ENCODE measurements at regions not wholly inside any gene's neighbourhood (a gene's known extent, or its start where the extent isn't known, plus 50 kb on each side); places are given as distances from the start of the nearest gene placed in this dataset.

DNA sequence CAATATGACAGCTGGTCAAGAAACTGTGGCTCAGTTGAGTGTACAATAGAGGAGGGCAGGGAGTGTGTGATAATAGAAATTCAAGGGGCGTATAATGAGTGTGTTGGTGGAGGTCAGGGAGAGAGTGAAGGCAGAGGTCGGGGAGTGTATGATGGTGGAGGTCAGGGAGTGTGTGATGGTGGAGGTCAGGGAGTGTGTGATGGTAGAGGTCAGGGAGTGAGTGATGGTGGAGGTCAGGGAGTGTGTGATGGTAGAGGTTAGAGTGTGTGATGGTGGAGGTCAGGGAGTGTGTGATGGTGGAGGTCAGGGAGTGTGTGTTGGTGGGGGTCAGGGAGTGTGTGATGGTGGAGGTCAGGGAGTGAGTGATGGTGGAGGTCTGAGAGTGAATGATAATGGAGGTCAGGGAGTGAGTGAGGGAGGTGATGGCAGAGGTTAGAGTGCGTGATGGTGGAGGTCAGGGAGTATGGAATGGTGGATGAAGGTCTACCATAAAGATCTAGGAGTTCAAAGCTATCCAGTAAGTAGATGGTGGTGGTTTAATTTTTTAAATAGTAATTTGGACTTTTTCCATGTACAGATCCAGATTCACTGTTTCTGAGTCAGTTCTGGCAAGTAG, 57.7 kb upstream of the TNS3 start:
- ChIA-PET CTCF (interaction anchor here (1.4 kb wide), 1 partner anchor 179 kb away, joined by 3 read pairs; no protein-coding TSS in a partner anchor), POLR2A (no interaction called here)
- no peak overlapping the region for H3K4me3 ChIP-seq (ENCODE audit: low read depth, low read length)
- TF ChIP-seq CTCF (IDR thresholded peaks at IDR 0.05; ENCODE audit: insufficient read depth, low read length, missing control alignments) = no peak
- no peak for DNase-seq (ENCODE audit: low read depth, low spot score)

GRCh38 chr7:47638679-47639315, 56.9 kb upstream of the TNS3 start:
- POLR2A ChIA-PET = no interaction called here
- DNase-seq (ENCODE audit: low read depth, low spot score) = no peak
- CTCF ChIA-PET = no interaction called here
- H3K4me3 ChIP-seq (ENCODE audit: low read depth, low read length) = no peak overlapping the region
- no peak for TF ChIP-seq CTCF (IDR thresholded peaks at IDR 0.05; ENCODE audit: insufficient read depth, low read length, missing control alignments)

GRCh38 chr7:47636433-47637175, 54.7 kb upstream of the TNS3 start:
- TF ChIP-seq CTCF (IDR thresholded peaks at IDR 0.05; ENCODE audit: insufficient read depth, low read length, missing control alignments) = no peak
- ChIA-PET POLR2A (no interaction called here), CTCF (no interaction called here)
- no peak for DNase-seq (ENCODE audit: low read depth, low spot score)
- H3K4me3 ChIP-seq (ENCODE audit: low read depth, low read length) = no peak overlapping the region

DNA sequence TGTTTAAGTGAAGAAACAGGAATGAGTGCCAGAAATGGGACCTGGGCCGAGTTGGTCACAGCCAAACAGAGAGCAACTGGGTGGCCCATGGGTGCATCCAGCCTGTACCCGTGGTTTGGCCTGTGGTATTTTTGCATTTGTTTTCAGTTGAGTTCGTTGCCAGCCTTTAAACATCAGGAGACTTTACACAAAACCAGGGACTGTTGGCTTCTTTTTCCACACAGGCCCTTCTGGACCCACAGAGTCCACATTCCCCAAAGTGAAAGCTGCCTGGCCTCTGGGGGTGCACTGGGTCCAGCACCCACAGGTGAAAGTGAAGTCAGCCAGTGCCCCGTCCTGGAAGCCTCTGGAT, 54.1 kb upstream of the TNS3 start:
- TF ChIP-seq CTCF (IDR thresholded peaks at IDR 0.05; ENCODE audit: insufficient read depth, low read length, missing control alignments) = no peak
- ChIA-PET CTCF (no interaction called here), POLR2A (no interaction called here)
- DNase-seq (ENCODE audit: low read depth, low spot score) = no peak
- no peak overlapping the region for H3K4me3 ChIP-seq (ENCODE audit: low read depth, low read length)

DNA sequence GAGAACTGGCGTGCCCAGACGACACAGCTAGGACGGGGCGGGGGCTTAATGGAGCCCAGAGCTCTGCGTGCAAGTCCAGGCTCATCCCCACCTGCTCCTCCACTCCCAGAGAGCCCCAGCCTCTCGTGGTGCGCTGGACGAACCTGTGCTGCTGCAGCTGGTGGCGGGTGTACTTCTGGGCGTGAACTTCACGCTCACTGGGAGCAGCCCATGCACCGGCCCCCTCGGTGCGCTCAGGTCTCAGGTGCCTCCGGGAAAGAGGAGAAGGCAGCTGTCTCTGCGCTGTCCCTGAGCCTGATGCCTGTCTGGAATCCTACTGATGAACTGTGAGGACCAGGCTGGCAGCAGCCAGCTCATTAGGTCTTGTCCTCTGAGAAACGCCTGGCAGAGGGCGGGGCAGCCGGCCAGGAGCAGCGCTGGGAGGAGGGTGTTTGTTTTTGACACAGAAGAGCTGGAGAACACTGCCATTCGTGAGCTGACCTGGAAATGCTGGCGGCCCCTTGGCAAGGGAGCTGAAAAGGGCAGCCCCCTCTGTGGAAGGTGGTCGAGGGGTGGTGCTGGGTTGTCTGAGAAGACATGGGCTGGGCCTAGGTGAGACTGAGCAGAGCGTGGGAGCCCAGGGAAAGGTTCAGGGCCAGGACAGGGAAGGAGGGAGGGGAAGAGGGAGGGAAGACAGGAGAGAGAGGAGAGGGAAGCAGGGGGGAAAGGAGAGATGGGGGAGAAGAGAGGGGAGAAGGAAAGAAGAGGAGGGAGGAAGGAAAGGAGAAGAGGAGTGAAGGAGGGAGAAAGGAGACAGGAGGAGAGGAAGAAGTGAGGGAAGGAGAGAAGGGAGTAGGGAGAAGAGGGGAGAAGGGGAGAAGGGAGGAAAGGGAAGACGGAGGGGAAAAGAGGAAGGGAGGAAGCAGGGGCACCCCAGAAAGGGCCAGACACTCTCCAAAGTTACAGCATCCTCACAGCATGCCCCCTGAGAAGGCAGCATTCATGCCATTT, 53.5 kb upstream of the TNS3 start:
- CTCF ChIA-PET = interaction anchor here (1.1 kb wide), 1 partner anchor 369 kb away, joined by 3 read pairs; no protein-coding TSS in a partner anchor
- no peak for TF ChIP-seq CTCF (IDR thresholded peaks at IDR 0.05; ENCODE audit: insufficient read depth, low read length, missing control alignments)
- DNase-seq (ENCODE audit: low read depth, low spot score) = no peak
- POLR2A ChIA-PET = no interaction called here
- no peak overlapping the region for H3K4me3 ChIP-seq (ENCODE audit: low read depth, low read length)
